PC-9 (cell line): ENCODE measurements at regions not wholly inside any gene's neighbourhood (a gene's known extent, or its start where the extent isn't known, plus 50 kb on each side); places are given as distances from the start of the nearest gene placed in this dataset.

ENCODE experiments used
- BruUV-seq: library from RNA; stranded (reverse); fragments of 400-500 nt; replicated peaks from 2 replicates; lab custom pipeline; 2021; lab: Mats Ljungman, UMichigan
- CTCF ChIA-PET: fragments of 300-600 bp; sonication (Branson Sonifier 250); formaldehyde crosslinking; loops from one replicate; lab custom pipeline; 2022; ENCODE audit warnings: antibody characterized with exemption; lab: Charles Lee
- POLR2A ChIA-PET: fragments of 300-600 bp; sonication (Branson Sonifier 250); formaldehyde crosslinking; loops from one replicate; lab custom pipeline; 2022; ENCODE audit warnings: antibody characterized with exemption; ENCODE audit not compliant: unreplicated experiment; lab: Charles Lee
- DNase-seq, 2 experiments: peaks; one replicate each; pipeline versions ENCODE4 v3.0.0 to v3.0.0-alpha.2; 2015 to 2022; ENCODE audit warnings: mixed read lengths in 1 of 2
- H2AFZ ChIP-seq: fragments of 200-600 bp; sonication (generic); 2 replicates; pipeline ENCODE4 v1.8.1; 2017; ENCODE audit warnings: antibody characterized with exemption
- H3F3A ChIP-seq: fragments of 200-600 bp; sonication (generic); 2 replicates; pipeline ENCODE4 v1.8.1; 2017; ENCODE audit warnings: antibody characterized with exemption, mild to moderate bottlenecking, low read depth; ENCODE audit not compliant: insufficient read depth
- H3K27ac ChIP-seq: fragments of 200-600 bp; sonication (generic); 2 replicates; pipeline ENCODE4 v1.6.1; 2016; ENCODE audit warnings: mixed run types
- H3K27me3 ChIP-seq: fragments of 200-600 bp; sonication (generic); 2 replicates; pipeline ENCODE4 v1.6.1; 2016; ENCODE audit warnings: low read depth, mixed run types; ENCODE audit not compliant: insufficient read depth
- H3K36me3 ChIP-seq: fragments of 200-600 bp; sonication (generic); 2 replicates; pipeline ENCODE4 v1.6.1; 2016; ENCODE audit warnings: low read depth, mixed run types
- H3K4me1 ChIP-seq: fragments of 200-600 bp; sonication (generic); replicated peaks from 2 replicates; pipeline ENCODE4 v1.6.1; 2016; ENCODE audit warnings: mixed run types; ENCODE audit not compliant: insufficient read depth
- H3K4me2 ChIP-seq: fragments of 200-600 bp; sonication (generic); 2 replicates; pipeline ENCODE4 v1.6.1; 2017; ENCODE audit warnings: mixed run types
- H3K4me3 ChIP-seq: fragments of 200-600 bp; sonication (generic); 2 replicates; pipeline ENCODE4 v1.6.1; 2016; ENCODE audit warnings: mixed run types
- H3K79me2 ChIP-seq: fragments of 200-600 bp; sonication (generic); 2 replicates; pipeline ENCODE4 v1.6.1; 2017; ENCODE audit warnings: low read depth, mixed run types
- H3K9me2 ChIP-seq: fragments of 200-600 bp; sonication (generic); 2 replicates; pipeline ENCODE4 v1.8.1; 2017; ENCODE audit warnings: mild to moderate bottlenecking; ENCODE audit not compliant: insufficient read depth
- H3K9me3 ChIP-seq: fragments of 200-600 bp; sonication (generic); 2 replicates; pipeline ENCODE4 v1.8.1; 2016; ENCODE audit warnings: low read depth; ENCODE audit not compliant: insufficient read depth
- H4K20me1 ChIP-seq: fragments of 200-600 bp; sonication (generic); 2 replicates; pipeline ENCODE4 v1.8.1; 2017; ENCODE audit not compliant: insufficient read depth
- CTCF ChIP-seq: fragments of 200-600 bp; sonication (generic); conservative IDR thresholded peaks from 2 replicates; pipeline ENCODE4 v1.6.1; 2017; ENCODE audit warnings: mixed run types, antibody characterized with exemption, mild to moderate bottlenecking, moderate library complexity
- EZH2 ChIP-seq: fragments of 200-600 bp; sonication (generic); IDR thresholded peaks from 2 replicates; pipeline ENCODE4 v1.8.0; 2017; ENCODE audit warnings: antibody characterized with exemption, low read depth
- intact Hi-C: fragments of 100-400 bp; cut with micrococcal nuclease; formaldehyde crosslinking; loops from one replicate; pipeline ENCODE4 v1.10.0; 2022; ENCODE audit not compliant: unreplicated experiment

GRCh38 chr14:99065551-99065950 is 206.4 kb downstream of the BCL11B start:
- peaks cover 23% of the 10 kb centered on the region for H3K27me3 ChIP-seq
- intact Hi-C loops = no loop called here
- no peaks in the 10 kb centered on the region for H3F3A ChIP-seq
- no peak for DNase-seq
- POLR2A ChIA-PET = no interaction called here
- no peaks in the 10 kb centered on the region for H3K9me3 ChIP-seq
- H3K4me3 ChIP-seq = no peak overlapping the region
- no peaks in the 10 kb centered on the region for H3K79me2 ChIP-seq
- no peaks in the 10 kb centered on the region for H3K9me2 ChIP-seq
- H3K4me1 ChIP-seq = no peaks in the 10 kb centered on the region
- no peak overlapping the region for H3K4me2 ChIP-seq
- no peak overlapping the region for H2AFZ ChIP-seq
- no peak for TF ChIP-seq EZH2
- TF ChIP-seq CTCF = no peak
- no peak overlapping the region for H3K27ac ChIP-seq
- H3K36me3 ChIP-seq = no peaks in the 10 kb centered on the region
- CTCF ChIA-PET = no interaction called here
- no peaks in the 10 kb centered on the region for H4K20me1 ChIP-seq
- no TSS peak for BruUV-seq

GRCh38 chr14:99066378-99066777 is 205.6 kb downstream of the BCL11B start:
- CTCF ChIA-PET = no interaction called here
- no peak overlapping the region for H3K4me3 ChIP-seq
- H4K20me1 ChIP-seq = no peaks in the 10 kb centered on the region
- H3K36me3 ChIP-seq = no peaks in the 10 kb centered on the region
- no peaks in the 10 kb centered on the region for H3K9me2 ChIP-seq
- no peak for DNase-seq
- intact Hi-C loops = no loop called here
- no peak overlapping the region for H2AFZ ChIP-seq
- H3K27me3 ChIP-seq = peaks cover 21% of the 10 kb centered on the region
- H3K4me2 ChIP-seq = no peak overlapping the region
- no TSS peak for BruUV-seq
- no peaks in the 10 kb centered on the region for H3K79me2 ChIP-seq
- H3K4me1 ChIP-seq = no peaks in the 10 kb centered on the region
- no peaks in the 10 kb centered on the region for H3K9me3 ChIP-seq
- no peaks in the 10 kb centered on the region for H3F3A ChIP-seq
- TF ChIP-seq EZH2 = no peak
- no peak for TF ChIP-seq CTCF
- POLR2A ChIA-PET = no interaction called here
- no peak overlapping the region for H3K27ac ChIP-seq

- Histone ChIP-seq H3K27me3 (peaks cover 17% of the 10 kb centered on the region), H3K27ac (no peak overlapping the region), H4K20me1 (no peaks in the 10 kb centered on the region), H3K9me2 (no peaks in the 10 kb centered on the region), H3K36me3 (no peaks in the 10 kb centered on the region), H3K4me1 (no peaks in the 10 kb centered on the region), H3K9me3 (no peaks in the 10 kb centered on the region), H3K79me2 (no peaks in the 10 kb centered on the region), H3K4me3 (no peak overlapping the region), H3K4me2 (no peak overlapping the region), H3F3A (no peaks in the 10 kb centered on the region), H2AFZ (no peak overlapping the region)
- intact Hi-C loops = no loop called here
- CTCF ChIA-PET = no interaction called here
- no peak for DNase-seq
- BruUV-seq = no TSS peak
- no peak for TF ChIP-seq EZH2
- no peak for TF ChIP-seq CTCF
- POLR2A ChIA-PET = no interaction called here
Observed at GRCh38 chr14:99067141-99067920, 204.7 kb downstream of the BCL11B start.
